Activated B cell treated with CpG ODN at 0.5 μM for 24 hours (primary cell): ENCODE measurements at regions not wholly inside any gene's neighbourhood (a gene's known extent, or its start where the extent isn't known, plus 50 kb on each side); places are given as distances from the start of the nearest gene placed in this dataset.

Experiments
- ATAC-seq: fragments of 200-7000 bp; cut with Tn5 transposase; one replicate; pipeline ENCODE4 v1.10.0; 2021; ENCODE audit warnings: low read depth, mild to moderate bottlenecking, moderate library complexity
- CTCF ChIA-PET: fragments of 350-600 bp; sonication (Branson Sonifier 250); formaldehyde crosslinking; loops from one replicate; lab custom pipeline; 2021; ENCODE audit warnings: antibody characterized with exemption; lab: Charles Lee
- POLR2A ChIA-PET: fragments of 350-600 bp; sonication (Branson Sonifier 250); formaldehyde crosslinking; loops from one replicate; lab custom pipeline; 2021; ENCODE audit warnings: antibody characterized with exemption; lab: Charles Lee
- DNase-seq: peaks from one replicate; pipeline ENCODE4 v3.0.0; 2022
- H3K27ac Mint-ChIP-seq: one replicate; pipeline ENCODE4 v1.8.0; 2020; ENCODE audit warnings: mixed read lengths
- H3K27me3 Mint-ChIP-seq: one replicate; pipeline ENCODE4 v1.8.0; 2021; ENCODE audit warnings: mixed read lengths
- H3K36me3 Mint-ChIP-seq: one replicate; pipeline ENCODE4 v1.8.0; 2021; ENCODE audit warnings: low read depth, mixed read lengths
- H3K4me1 Mint-ChIP-seq: one replicate; pipeline ENCODE4 v1.8.0; 2021; ENCODE audit warnings: mixed read lengths
- H3K4me3 Mint-ChIP-seq: one replicate; pipeline ENCODE4 v1.8.0; 2020; ENCODE audit warnings: mild to moderate bottlenecking, mixed read lengths
- H3K9me3 Mint-ChIP-seq: one replicate; pipeline ENCODE4 v1.8.0; 2020; ENCODE audit warnings: mixed read lengths
- CTCF ChIP-seq: fragments of 200-600 bp; IDR thresholded peaks from one replicate; pipeline ENCODE4 v1.8.0; 2022; ENCODE audit warnings: antibody characterized with exemption, mild to moderate bottlenecking
- intact Hi-C: fragments of 100-400 bp; cut with micrococcal nuclease; formaldehyde crosslinking; loops from one replicate; pipeline ENCODE4 v1.15.1; 2024

GRCh38 chr22:48305726-48306235 is 1521.9 kb downstream of the BRD1 start:
- ATAC-seq, result no peak
- H3K27ac Mint-ChIP-seq, result no peak overlapping the region
- no peak for DNase-seq
- H3K9me3 Mint-ChIP-seq, result no peaks in the 10 kb centered on the region
- POLR2A ChIA-PET, result no interaction called here
- H3K4me3 Mint-ChIP-seq, result no peak overlapping the region
- H3K4me1 Mint-ChIP-seq, result no peaks in the 10 kb centered on the region
- H3K27me3 Mint-ChIP-seq, result peaks cover 4% of the 10 kb centered on the region
- CTCF ChIA-PET, result no interaction called here
- no peaks in the 10 kb centered on the region for H3K36me3 Mint-ChIP-seq
- intact Hi-C loops, result no loop called here
- TF ChIP-seq CTCF, result no peak

- POLR2A ChIA-PET, result no interaction called here
- CTCF ChIA-PET, result no interaction called here
- no peak overlapping the region for H3K4me3 Mint-ChIP-seq
- intact Hi-C loops, result no loop called here
- no peak overlapping the region for H3K27ac Mint-ChIP-seq
- H3K27me3 Mint-ChIP-seq, result peaks cover 4% of the 10 kb centered on the region
- no peak for TF ChIP-seq CTCF
- H3K4me1 Mint-ChIP-seq, result no peaks in the 10 kb centered on the region
- no peak for DNase-seq
- ATAC-seq, result no peak
- H3K9me3 Mint-ChIP-seq, result no peaks in the 10 kb centered on the region
- H3K36me3 Mint-ChIP-seq, result no peaks in the 10 kb centered on the region
Measured at GRCh38 chr22:48303369-48303725, 1524.3 kb downstream of the BRD1 start.

- no peaks in the 10 kb centered on the region for H3K36me3 Mint-ChIP-seq
- H3K27ac Mint-ChIP-seq, result no peak overlapping the region
- ChIA-PET CTCF (no interaction called here), POLR2A (no interaction called here)
- no peak for TF ChIP-seq CTCF
- ATAC-seq (no peak), DNase-seq (no peak)
- no peak overlapping the region for H3K4me3 Mint-ChIP-seq
- H3K9me3 Mint-ChIP-seq, result no peaks in the 10 kb centered on the region
- peaks cover 4% of the 10 kb centered on the region for H3K27me3 Mint-ChIP-seq
- intact Hi-C loops, result no loop called here
- H3K4me1 Mint-ChIP-seq, result no peaks in the 10 kb centered on the region
Measured at GRCh38 chr22:48302657-48303368, 1524.9 kb downstream of the BRD1 start.

- POLR2A ChIA-PET, result no interaction called here
- no peak for ATAC-seq
- CTCF ChIA-PET, result no interaction called here
- Mint-ChIP-seq H3K27me3 (peaks cover 4% of the 10 kb centered on the region), H3K27ac (no peak overlapping the region), H3K36me3 (no peaks in the 10 kb centered on the region), H3K4me1 (no peaks in the 10 kb centered on the region), H3K9me3 (no peaks in the 10 kb centered on the region), H3K4me3 (no peak overlapping the region)
- intact Hi-C loops, result no loop called here
- no peak for TF ChIP-seq CTCF
- no peak for DNase-seq
Measured at GRCh38 chr22:48301908-48302307, 1525.8 kb downstream of the BRD1 start.

- Mint-ChIP-seq H3K4me3 (no peak overlapping the region), H3K36me3 (no peaks in the 10 kb centered on the region), H3K9me3 (no peaks in the 10 kb centered on the region), H3K4me1 (no peaks in the 10 kb centered on the region), H3K27me3 (peaks cover 4% of the 10 kb centered on the region), H3K27ac (no peak overlapping the region)
- ChIA-PET CTCF (no interaction called here), POLR2A (no interaction called here)
- DNase-seq, result no peak
- intact Hi-C loops, result no loop called here
- no peak for TF ChIP-seq CTCF
- no peak for ATAC-seq
Measured at GRCh38 chr22:48301421-48301820, 1526.3 kb downstream of the BRD1 start.
